ENCODE measurements at regions not wholly inside any gene's neighbourhood (a gene's known extent, or its start where the extent isn't known, plus 50 kb on each side); places are given as distances from the start of the nearest gene placed in this dataset.

- TF ChIP-seq CTCF (IDR thresholded peaks at IDR 0.05): no peak
- TF ChIP-seq POLR2A (IDR thresholded peaks at IDR 0.05): no peak
These were observed 880.6 kb downstream of the MCTP2 start for GRCh38 chr15:95111969-95112368.

Data from uterus (tissue), 2 donors.